ENCODE measurements at regions not wholly inside any gene's neighbourhood (a gene's known extent, or its start where the extent isn't known, plus 50 kb on each side); places are given as distances from the start of the nearest gene placed in this dataset.

DNA sequence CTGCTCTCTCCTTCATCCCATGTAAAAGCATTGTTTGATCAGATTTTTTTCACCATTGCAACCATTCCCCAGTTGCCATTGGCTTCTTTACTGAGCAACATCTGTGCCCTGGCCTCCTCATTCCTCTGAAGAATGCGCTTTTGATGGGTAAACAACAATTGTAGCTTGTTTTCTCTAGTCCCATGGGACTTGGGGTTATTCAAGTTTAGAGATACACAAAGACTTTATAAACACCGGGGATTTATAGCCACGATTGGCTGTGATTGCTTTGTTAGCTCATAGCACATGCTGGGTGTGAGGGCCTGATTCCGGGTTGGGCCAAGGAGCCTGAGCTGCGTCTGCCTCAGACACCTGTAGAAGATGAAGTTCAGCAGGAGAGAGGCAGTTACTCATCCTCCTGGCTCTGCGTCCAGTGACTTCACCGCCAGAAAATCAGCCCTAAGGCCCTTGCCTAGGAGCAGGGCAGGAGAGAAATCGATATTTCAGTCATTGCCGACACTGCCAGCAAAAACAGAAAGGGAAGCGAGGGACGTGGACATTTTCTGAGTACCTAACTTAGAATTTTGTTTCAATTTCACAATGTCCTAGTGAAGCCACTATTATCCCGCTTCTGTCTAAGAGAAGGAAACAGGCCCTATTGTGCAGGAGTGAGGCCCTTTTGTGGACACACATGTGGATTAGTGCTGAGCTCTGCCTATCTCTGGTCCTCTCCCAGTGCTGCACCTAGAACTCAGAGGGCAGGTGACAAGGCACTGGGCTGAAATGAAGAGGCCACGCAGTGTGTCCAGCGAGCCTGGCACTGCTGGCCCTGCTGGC lies 159.8 kb upstream of the USP24 start:
- no peak for FAIRE-seq

DNA sequence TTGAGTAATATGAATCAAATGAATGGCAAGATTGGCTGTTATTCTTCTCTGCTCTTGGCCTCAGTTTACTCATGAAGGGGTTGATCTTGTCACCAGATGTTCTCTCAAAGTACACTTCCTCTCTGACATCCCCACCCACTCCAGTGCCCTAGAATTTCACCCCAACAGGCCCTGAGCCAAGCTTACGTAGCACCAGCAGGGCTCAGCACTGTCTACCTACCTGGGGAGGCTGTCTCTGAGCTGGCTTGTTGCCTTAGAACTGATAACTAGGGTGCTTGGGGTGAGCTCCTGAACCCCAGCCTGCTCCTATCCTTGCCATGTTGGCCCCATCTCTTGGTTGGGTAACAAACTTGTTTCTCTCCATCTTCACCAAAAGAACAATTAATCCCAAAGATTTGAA lies 159.1 kb upstream of the USP24 start:
- FAIRE-seq = no peak

DNA sequence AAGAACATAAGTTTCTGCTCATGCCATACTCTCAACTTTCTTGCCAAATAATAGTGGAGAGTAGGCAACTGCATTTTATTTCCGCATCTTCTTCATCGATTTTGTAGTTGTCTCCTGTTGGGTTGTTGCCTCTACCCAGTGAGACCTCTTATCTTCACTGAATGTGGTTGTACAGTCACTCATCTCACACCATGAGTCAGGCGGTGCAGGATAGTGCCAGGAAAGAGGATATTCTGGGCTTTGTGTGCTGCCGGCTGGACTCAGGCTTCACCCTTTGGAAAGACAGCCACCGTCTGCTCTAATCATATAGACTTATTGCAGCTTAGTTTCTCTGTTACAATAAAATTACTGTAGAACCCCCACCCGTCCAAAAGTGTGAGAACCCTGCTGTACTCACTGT lies 154.3 kb upstream of the USP24 start:
- FAIRE-seq = no peak

DNA sequence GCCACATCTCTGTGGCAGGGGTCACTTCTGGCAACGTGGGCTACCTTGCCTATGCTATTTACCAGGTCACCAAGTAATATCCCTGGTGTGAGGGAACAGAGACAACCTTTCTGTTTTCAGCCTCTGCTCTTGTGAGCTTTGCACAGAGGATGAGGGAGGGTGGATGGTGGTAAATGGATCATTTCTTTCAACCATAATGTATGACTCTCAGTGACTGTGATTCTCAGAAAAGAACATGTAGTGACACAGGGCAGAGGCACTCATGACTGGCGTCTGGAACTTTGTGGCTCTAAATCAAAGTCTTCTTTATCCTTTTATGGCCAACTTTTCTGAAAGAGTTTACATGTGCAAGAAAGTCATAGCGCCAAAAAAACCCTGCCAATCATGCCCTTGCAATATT lies 153.5 kb upstream of the USP24 start:
- no peak for FAIRE-seq

DNA sequence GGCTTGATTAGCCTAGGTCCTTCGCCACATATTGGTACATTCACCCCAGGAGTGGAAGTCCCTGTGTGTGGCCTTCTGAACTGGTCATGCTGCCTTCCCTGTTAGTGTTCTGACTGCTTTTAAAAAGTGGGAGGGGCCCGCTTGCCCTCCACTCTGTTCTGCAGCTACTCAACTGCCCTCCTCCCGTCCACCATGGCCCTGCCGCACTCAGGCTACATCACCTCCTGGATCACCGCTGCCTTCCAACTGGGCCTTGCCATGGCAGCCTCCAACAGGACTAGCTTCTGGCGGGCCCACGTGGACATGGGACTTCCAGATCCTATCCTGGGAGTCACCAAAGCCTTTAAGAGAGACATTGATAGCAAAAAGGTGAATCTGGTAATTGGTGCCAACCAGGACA lies 152.1 kb upstream of the USP24 start:
- no peak for FAIRE-seq

DNA sequence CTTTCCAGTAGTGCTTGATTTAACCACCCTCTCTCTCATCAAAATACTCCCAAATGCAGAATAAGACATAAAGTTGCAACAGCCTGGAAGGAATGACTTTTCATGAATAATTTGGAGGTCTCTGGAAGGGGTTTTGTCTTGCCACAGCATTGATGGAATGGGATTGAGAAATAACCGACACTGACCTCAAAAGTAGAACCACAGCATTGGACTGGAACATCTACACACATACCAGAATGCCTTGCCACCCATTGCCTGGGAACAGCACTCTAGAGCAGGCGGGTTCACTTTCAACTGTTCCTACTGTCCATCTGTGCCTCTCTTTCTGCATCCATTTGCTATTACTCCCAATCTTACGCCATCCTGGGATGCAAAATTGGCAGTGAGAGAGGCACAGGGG lies 149.1 kb upstream of the USP24 start:
- no peak for FAIRE-seq

DNA sequence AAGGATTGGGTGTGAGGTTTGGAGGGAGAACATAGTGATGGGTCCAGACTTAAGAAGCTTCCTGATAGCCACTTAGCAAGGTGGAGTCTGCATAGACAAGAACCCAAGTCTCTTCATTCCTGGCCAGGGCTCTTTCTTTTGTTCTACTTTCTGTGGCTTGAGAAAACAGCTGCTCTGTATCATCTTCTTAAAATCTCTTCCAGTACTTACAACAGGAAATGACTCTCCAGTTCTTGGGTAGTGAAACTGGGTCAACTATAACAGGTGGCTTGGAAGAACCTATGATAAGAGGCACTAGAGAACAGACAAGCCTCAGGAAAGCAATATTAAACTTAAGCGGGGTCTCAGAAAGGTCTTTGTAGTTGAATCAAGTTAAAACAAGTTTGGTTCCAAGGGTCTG lies 148.1 kb upstream of the USP24 start:
- no peak for FAIRE-seq

DNA sequence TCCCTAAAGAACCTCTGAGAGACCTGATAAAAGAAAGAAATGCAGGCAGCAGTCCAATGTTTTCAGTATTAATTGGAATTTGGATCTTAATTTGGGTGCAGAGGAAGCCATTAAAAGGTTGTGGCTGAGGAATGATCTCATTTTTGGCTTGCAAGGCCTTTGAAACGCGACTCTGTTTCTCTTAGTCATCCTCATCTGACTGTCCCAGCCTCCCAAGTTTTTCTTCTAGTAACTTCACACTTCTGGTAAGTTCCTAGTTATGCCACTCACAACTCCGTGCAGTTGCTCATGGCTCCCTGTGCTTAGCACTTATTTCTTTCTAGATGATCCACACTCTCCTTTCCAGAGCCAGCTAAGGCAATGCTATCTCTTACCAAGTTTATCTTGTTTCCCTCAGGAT lies 147.4 kb upstream of the USP24 start:
- no peak for FAIRE-seq

DNA sequence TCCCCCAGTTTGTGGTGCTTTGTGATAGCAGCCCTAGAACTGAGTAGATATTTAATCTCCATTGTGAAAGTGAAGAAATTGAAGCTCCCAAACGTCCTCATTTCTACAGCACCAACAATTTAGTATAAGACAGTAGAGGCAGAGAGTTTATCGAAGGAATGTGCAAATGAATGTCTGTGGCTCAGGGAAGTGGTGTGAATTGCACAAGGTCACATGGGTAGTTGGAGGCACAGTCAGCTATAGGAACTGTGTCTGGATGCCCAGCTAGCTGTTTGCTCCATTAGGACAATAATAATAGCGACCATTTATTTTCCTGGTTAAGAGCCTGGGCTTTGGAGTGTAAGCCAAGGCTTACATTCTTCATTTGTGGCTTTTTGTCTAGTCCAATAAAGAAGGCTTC lies 144.4 kb upstream of the USP24 start:
- FAIRE-seq = no peak

DNA sequence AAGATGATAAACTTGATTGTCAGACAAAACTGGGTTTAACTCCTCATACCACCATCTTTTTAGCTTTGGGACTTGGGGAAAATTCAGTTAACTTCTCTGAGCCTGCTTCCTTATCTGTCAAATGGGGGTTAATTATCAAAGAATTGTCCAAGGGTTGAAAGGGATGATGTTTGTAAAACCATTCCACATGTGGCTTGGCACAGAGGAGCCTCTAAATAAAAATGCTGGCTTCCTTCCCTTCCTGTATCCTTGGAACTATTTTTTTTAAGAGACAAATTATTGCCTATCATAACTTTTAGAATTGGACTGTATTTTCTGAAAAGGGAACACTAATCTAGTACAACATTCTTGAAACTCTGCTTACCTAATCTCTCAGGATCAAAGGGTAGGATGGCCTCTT lies 143.4 kb upstream of the USP24 start:
- FAIRE-seq = no peak

DNA sequence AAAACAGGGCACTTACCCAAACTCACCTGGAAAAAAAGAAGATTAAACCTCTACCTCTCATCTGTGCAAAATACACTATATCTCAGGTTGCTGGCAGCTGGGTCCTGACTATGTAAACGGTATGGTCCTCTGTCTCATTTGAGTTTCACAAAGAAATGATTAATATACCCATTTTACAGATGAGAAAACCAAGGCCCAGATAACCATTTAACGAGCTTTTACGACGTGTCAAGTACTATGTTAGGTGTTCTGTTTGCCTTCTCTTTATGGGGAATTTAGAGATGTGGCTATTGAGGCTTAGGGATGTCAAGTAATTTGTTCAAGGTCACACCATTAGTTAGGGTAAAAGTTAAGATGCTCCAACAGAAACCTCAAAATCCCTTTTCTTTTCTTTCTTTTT lies 140.4 kb upstream of the USP24 start:
- FAIRE-seq = no peak

DNA sequence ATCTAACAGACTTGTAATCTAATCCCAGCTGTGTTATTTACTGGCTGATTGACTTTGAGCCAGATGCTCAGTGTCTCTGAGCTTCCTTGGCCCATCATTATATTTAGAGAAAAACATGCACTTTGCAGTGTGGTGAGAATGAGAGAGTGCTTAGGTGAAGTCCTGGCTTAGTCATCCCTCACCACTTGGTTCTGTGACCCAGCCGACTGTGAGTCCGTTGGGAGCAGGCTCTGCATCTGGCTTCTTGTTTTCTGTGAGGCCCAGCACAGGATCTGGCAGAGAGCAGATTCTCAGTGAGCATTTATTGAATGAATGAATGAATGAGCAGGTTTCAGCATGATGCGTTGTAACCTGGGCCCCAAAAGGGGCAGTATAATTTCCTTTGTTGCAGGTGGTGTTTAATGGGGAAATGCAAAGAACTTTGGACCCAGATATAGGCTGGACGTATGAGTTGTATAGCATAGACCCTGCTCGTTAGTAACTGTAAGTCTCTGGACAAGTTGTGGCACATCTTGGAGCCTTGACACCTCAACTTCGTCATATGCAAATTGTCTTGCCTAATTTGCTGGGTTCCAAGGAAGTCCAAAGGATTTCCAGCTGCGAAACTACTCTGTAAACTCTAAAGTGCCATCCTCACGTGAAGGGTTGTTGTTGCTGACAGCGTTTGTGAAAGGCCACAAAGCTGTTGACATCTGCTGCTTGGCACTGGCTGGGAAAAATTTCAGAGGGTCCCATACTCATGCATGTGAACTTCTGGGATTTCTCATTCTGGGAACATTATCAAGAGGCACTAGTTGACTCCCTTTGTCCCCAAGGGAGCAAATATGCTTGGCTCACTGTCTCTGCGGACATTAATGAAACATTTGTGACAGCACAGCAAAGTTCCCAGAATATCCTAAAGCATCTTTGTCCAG lies 138.8 kb upstream of the USP24 start:
- no peak for FAIRE-seq

DNA sequence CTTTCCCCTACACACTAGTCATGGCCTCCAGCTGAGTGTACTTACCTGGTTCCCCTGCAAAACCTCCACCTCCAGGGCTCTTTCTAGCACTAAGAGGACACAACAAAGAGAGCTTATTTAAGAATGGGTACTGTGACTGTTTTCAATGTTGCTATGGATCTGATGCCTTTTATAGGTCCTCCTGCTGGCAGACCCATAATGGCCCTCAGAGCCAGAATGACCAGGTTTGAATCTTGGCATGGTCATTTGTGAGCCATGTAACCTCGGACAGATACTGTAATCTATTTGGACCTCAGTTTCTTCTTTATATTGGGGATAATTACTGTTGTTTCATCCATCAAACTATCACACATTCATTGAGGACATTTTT lies 137.6 kb upstream of the USP24 start:
- no peak for FAIRE-seq

DNA sequence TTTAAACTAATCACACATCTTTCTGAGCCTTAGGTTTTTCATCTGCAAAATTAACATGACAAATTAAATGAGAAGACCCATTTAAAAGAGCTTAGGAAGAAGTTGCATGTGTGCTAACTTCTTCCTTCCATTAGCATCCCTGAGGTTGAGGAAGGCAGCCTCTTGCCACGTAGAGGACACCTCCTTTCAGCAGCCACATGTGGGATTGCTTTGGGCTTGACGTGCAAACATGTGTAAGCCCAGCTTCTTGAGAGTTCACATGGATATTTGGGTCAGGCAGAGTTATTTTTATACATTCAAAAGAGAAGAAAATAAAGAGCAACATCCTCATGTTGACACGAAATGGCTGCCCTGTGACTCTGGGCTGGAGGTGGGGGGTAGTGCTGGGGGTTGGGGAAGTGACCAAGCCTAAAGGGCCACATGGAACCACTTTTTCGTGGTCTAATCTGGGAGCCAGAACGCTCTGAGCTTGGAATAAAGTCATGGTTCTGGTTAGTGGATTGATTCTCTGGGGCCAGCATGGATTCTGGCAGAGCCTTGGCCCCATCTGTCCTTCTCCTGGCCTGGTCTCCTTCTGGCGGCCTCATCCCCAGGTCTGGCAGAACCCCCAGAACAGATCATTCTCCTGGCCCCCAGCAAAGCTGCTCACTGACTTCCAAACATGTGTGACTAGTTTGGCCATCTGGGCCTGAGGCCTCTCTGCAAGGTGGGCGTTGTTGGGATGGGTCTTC lies 137.1 kb upstream of the USP24 start:
- no peak for FAIRE-seq

DNA sequence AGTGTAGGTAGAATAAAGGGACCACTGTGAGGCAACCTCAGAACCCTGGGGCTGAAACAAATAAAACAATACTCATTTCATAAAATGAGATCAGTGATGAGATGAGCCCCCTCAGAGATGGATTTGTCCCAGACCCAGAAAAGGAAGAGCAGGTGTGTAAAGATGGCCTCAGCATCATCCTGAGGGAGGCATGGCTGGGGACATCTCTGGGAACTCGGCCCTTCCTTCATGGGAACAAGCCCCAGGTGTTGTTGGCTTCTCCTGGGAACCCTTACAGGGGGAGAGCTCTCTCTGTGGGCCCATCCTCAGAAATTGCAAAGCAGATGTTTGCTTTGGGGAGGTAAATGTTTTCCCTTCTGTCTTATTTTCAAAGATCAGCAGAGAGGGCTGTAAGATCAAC lies 133.2 kb upstream of the USP24 start:
- no peak for FAIRE-seq

DNA sequence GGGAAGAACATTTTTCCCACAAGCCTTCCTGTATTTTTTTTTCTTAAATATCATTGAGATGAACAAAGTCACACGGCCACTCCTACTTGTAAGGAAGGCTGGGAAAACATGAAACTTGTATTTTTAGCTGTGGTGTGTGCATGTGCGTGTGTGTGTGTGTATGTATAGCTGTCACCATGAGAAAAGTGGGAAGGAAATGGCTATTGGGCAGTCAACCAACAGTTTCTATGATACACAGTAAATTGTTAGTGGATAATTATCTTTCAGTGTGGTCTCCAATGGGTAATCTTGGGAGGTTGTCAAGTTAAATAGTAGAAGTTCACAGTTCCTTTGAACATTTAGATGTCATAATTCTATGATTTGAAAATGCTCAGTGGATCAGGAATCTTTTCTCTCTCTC lies 132.7 kb upstream of the USP24 start:
- no peak for FAIRE-seq

DNA sequence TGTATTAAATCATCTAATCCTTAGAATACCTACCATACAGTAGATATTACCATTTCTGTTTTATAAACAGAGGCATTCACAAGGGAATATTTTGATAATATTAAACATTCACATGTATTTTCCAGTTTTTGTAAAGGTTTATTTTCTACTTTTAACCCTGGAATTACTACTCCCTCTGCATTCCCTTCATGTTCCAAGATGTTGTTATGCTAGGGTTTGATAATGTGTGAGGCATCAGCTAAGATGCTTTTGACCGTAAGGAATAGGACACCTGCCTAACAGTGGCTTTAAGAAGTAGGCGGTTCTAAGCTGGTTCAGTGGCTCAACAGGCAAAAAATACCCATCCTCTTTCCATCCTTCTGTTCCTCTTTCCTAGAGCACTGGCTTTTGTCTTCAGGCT lies 131.9 kb upstream of the USP24 start:
- no peak for FAIRE-seq

DNA sequence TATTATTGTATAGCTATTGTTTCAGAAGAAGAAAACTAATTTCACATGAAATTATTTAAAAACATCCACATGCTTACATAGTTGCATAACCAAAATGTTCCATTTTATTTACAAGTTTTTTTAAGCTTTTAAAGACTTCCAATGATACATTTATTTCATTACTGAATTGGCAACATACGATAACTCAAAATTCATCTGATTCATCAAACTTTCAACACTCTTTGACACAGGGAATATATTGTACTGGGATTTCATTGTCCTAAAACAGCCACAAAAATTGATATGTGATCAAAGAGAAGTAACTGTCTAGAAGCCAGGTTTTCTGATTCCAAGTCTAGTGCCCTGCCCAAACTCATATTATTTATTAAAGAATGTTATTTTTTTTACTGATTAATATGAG lies 131.4 kb upstream of the USP24 start:
- FAIRE-seq = no peak

DNA sequence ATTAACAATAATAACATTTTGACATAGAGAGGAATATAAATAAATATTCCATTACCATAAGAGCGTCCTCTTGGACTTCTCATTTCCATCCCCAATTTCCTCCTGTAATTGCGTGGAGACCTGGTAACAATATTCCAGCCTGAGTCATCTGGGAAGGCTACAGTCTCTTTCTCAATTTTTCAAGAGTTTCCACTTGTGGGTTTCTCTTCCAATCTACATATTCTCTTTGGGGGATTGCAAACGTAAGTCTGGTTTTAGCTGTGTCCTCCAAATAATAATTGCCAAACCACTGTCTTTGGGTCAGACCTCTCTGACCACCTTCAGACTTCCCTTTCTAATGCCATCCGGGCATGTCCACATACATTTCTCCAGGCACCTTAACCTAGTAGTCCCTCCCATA lies 124.5 kb upstream of the USP24 start:
- no peak for FAIRE-seq

DNA sequence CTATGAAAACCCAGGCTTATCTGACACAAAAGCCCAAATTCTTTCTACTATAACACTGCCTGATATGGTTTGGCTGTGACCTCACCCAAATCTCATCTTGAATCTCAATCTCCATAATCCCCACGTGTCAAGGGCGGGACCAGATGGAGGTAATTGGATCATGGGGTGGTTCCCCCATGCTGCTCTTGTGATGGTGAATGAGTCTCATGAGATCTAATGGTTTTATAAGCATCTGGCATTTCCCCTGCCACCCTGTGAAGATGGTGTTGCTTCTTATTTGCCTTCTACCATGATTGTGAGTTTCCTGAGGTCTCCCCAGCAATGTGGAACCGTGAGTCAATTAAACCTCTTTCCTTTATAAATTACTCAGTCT lies 123.3 kb upstream of the USP24 start:
- no peak for FAIRE-seq

DNA sequence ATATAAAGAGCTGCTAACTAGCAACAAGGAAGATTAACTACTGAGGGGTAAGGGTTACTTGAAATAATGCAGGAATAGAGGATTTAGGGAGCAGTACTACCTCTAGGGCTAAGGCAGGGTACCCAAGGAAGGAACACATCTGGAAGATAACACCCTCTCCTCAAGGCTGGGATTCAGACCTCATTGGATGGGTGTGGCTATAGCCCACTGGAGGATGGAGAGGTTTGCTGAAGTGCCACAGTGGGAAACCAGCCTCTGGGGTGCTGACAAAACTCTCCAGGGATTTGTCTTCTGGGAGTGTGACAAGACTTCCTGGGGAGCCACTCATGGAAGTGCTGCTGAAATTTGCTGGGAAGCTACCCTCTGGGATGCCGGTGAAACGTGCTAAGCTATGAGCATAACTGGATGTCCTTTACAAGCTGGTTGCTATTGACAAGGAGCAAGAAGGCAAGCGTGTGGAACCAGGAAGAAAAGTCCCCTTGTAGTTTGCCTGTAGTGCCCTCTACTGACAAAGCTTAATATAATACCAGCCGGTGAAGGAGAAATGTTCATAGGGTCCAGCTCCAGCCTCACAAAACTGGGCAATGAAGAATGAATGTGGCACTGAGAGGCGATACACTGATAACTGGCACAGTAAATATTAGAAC lies 122.8 kb upstream of the USP24 start:
- no peak for FAIRE-seq

DNA sequence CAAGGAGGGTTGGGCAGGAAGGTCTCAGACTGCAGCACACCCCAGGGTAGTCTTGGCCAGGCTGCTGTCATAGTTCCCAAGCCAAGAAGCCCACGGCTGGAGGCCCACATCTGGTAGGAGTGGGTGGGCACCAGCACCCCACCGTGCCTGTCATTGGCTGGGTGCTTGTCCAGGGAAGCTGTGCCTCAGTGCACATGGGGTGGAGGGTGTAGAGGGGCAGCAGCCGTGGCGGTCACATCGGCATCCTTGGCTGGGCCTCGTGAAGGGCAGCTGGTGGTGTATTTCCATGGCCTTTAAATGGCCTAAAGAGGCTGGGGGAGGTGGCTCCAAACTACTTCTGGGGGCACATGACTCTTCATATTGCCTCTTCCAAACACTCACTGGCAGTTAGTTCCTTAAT lies 119.6 kb upstream of the USP24 start:
- FAIRE-seq = no peak

DNA sequence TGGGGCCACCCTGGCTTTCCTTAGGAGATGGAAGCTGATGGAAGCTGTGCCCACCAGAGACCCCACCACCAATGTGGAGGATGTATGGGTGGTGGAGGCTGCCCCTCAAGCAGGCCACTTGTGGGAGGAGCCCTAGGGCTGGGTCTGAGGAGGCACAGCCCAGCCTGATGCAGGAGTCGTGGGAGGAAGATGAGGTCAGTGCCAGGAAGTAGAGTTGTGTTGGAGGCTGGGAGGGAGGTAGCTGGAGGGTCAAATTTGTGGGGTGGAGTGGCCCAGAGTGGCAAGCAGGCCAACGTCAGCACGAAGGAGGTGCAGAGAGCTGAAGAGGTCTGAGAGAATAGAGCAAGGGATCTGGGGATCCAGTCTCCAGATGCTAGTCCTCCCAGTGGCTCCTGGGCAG lies 119.0 kb upstream of the USP24 start:
- no peak for FAIRE-seq
